WTC11 (cell line): ENCODE measurements at regions not wholly inside any gene's neighbourhood (a gene's known extent, or its start where the extent isn't known, plus 50 kb on each side); places are given as distances from the start of the nearest gene placed in this dataset.

Experiments used
- ATAC-seq: fragments of 200-7000 bp; cut with Tn5 transposase; 2 replicates; pipeline ENCODE4 v1.10.0; 2021; ENCODE audit warnings: mild to moderate bottlenecking, moderate library complexity
- CTCF ChIA-PET: fragments of 300-600 bp; sonication (Branson Sonifier 250); formaldehyde crosslinking; loops from one replicate; lab custom pipeline; 2021; ENCODE audit warnings: antibody characterized with exemption; lab: Charles Lee
- POLR2A ChIA-PET: fragments of 350-600 bp; sonication (Branson Sonifier 250); formaldehyde crosslinking; loops from one replicate; lab custom pipeline; 2021; ENCODE audit warnings: antibody characterized with exemption; lab: Charles Lee
- DNase-seq: peaks from one replicate; pipeline ENCODE4 v3.0.0; 2021; ENCODE audit warnings: low spot score
- H3K27ac Mint-ChIP-seq: 2 replicates; pipeline ENCODE4 v1.8.0; 2021; ENCODE audit warnings: mixed read lengths
- H3K27me3 Mint-ChIP-seq: 2 replicates; pipeline ENCODE4 v1.8.0; 2021; ENCODE audit warnings: low read depth, mild to moderate bottlenecking, moderate library complexity, mixed read lengths
- H3K36me3 Mint-ChIP-seq: 2 replicates; pipeline ENCODE4 v1.8.0; 2021; ENCODE audit warnings: mixed read lengths
- H3K4me1 Mint-ChIP-seq: 2 replicates; pipeline ENCODE4 v1.8.0; 2022; ENCODE audit warnings: mixed read lengths
- H3K4me3 Mint-ChIP-seq: 2 replicates; pipeline ENCODE4 v1.8.0; 2021; ENCODE audit warnings: mild to moderate bottlenecking, moderate library complexity, mixed read lengths
- H3K9me3 Mint-ChIP-seq: 2 replicates; pipeline ENCODE4 v1.8.0; 2021; ENCODE audit warnings: mixed read lengths
- CBFB ChIP-seq: sonication (generic); formaldehyde crosslinking; IDR thresholded peaks from 2 replicates; pipeline ENCODE4 v1.8.1; 2022; ENCODE audit warnings: mild to moderate bottlenecking, low read depth, missing genetic modification reagents
- CTCF ChIP-seq: fragments of 200-600 bp; IDR thresholded peaks from 2 replicates; pipeline ENCODE4 v1.8.0; 2022; ENCODE audit warnings: antibody characterized with exemption
- E2F4 ChIP-seq: sonication (generic); formaldehyde crosslinking; IDR thresholded peaks from 2 replicates; pipeline ENCODE4 v1.8.1; 2022; ENCODE audit warnings: low read depth, mild to moderate bottlenecking, moderate library complexity, missing genetic modification reagents, borderline replicate concordance
- ELF4 ChIP-seq: sonication (generic); formaldehyde crosslinking; IDR thresholded peaks from 2 replicates; pipeline ENCODE4 v1.8.1; 2022; ENCODE audit warnings: low read depth, mild to moderate bottlenecking, moderate library complexity, missing genetic modification reagents
- FOXP1 ChIP-seq: sonication (generic); formaldehyde crosslinking; IDR thresholded peaks from 2 replicates; pipeline ENCODE4 v1.8.0; 2022; ENCODE audit warnings: missing genetic modification reagents, mild to moderate bottlenecking, moderate library complexity, borderline replicate concordance
- GTF2I ChIP-seq: fragments of 250-450 bp; sonication (Bioruptor Pico); conservative IDR thresholded peaks from 2 replicates; pipeline ENCODE4 v1.4.0; 2021; ENCODE audit warnings: mild to moderate bottlenecking
- HMGXB4 ChIP-seq: sonication (generic); formaldehyde crosslinking; IDR thresholded peaks from 2 replicates; pipeline ENCODE4 v1.8.1; 2023; ENCODE audit warnings: mild to moderate bottlenecking, moderate library complexity, missing genetic modification reagents
- JUN ChIP-seq: sonication (generic); formaldehyde crosslinking; IDR thresholded peaks from 2 replicates; pipeline ENCODE4 v1.8.0; 2023; ENCODE audit warnings: mild to moderate bottlenecking, missing genetic modification reagents
- MYBL2 ChIP-seq: sonication (generic); formaldehyde crosslinking; IDR thresholded peaks from 2 replicates; pipeline ENCODE4 v1.8.1; 2023; ENCODE audit warnings: mild to moderate bottlenecking, moderate library complexity, missing genetic modification reagents
- NFE2L1 ChIP-seq: sonication (generic); formaldehyde crosslinking; IDR thresholded peaks from 2 replicates; pipeline ENCODE4 v1.8.1; 2023; ENCODE audit warnings: missing genetic modification reagents
- NFYB ChIP-seq: sonication (generic); formaldehyde crosslinking; conservative IDR thresholded peaks from 2 replicates; pipeline ENCODE4 v1.8.0; 2022; ENCODE audit warnings: low read depth, missing genetic modification reagents
- NR1H2 ChIP-seq: sonication (generic); formaldehyde crosslinking; IDR thresholded peaks from 2 replicates; pipeline ENCODE4 v1.9.0; 2021; ENCODE audit warnings: mild to moderate bottlenecking, moderate library complexity, missing genetic modification reagents
- NR3C1 ChIP-seq: sonication (generic); formaldehyde crosslinking; conservative IDR thresholded peaks from 2 replicates; pipeline ENCODE4 v1.8.1; 2023; ENCODE audit warnings: low read depth, mild to moderate bottlenecking, missing genetic modification reagents
- OVOL2 ChIP-seq: fragments of 250-450 bp; sonication (Bioruptor Pico); IDR thresholded peaks from 2 replicates; pipeline ENCODE4 v1.9.0; 2021; ENCODE audit warnings: mild to moderate bottlenecking, borderline replicate concordance
- RELA ChIP-seq: sonication (generic); formaldehyde crosslinking; IDR thresholded peaks from 2 replicates; pipeline ENCODE4 v1.8.1; 2022; ENCODE audit warnings: missing genetic modification reagents, mild to moderate bottlenecking, borderline replicate concordance
- RORB ChIP-seq: fragments of 250-450 bp; sonication (Bioruptor Pico); IDR thresholded peaks from 2 replicates; pipeline ENCODE4 v1.9.0; 2021; ENCODE audit warnings: mild to moderate bottlenecking
- SMAD4 ChIP-seq: sonication (generic); formaldehyde crosslinking; IDR thresholded peaks from 2 replicates; pipeline ENCODE4 v1.8.0; 2022; ENCODE audit warnings: mild to moderate bottlenecking, missing genetic modification reagents
- SOX15 ChIP-seq: fragments of 250-450 bp; sonication (Bioruptor Pico); IDR thresholded peaks from 2 replicates; pipeline ENCODE4 v1.9.0; 2021; ENCODE audit warnings: mild to moderate bottlenecking
- TF ChIP-seq, protein P1 (sequence below): fragments of 250-450 bp; sonication (Bioruptor Pico); IDR thresholded peaks from 2 replicates; pipeline ENCODE4 v1.9.0; 2021; ENCODE audit warnings: mild to moderate bottlenecking, borderline replicate concordance
- TF ChIP-seq, protein P2 (sequence below): sonication (generic); formaldehyde crosslinking; IDR thresholded peaks from 2 replicates; pipeline ENCODE4 v1.8.1; 2023; ENCODE audit warnings: mild to moderate bottlenecking, missing genetic modification reagents
- TF ChIP-seq, protein P3 (sequence below): fragments of 250-450 bp; sonication (Bioruptor Pico); conservative IDR thresholded peaks from 2 replicates; pipeline ENCODE4 v1.9.0; 2021; ENCODE audit warnings: mild to moderate bottlenecking

DNA sequence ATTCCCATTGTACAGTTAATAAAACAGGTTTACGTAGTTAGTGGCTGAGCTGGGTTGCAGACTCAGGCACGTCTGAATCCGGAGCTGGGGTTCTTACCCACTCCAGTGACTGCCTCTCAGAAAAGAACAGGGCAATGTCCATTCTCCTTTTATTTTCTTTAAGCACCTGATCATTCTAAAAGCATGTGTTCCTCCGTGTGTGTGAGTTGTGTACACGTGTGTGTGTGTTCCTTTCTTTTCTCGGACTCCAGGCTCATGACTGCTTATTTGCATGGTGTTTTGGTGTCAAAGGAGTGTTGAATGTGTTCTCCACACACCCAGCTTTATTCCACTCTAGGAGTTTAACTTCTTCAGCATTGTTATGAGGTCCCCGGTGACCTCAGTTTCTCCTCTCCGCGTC lies 260.1 kb downstream of the SNX10 start (continued):
- TF ChIP-seq HMGXB4 (CRISPR knock-in tag): no peak
- TF ChIP-seq, protein P1, sequence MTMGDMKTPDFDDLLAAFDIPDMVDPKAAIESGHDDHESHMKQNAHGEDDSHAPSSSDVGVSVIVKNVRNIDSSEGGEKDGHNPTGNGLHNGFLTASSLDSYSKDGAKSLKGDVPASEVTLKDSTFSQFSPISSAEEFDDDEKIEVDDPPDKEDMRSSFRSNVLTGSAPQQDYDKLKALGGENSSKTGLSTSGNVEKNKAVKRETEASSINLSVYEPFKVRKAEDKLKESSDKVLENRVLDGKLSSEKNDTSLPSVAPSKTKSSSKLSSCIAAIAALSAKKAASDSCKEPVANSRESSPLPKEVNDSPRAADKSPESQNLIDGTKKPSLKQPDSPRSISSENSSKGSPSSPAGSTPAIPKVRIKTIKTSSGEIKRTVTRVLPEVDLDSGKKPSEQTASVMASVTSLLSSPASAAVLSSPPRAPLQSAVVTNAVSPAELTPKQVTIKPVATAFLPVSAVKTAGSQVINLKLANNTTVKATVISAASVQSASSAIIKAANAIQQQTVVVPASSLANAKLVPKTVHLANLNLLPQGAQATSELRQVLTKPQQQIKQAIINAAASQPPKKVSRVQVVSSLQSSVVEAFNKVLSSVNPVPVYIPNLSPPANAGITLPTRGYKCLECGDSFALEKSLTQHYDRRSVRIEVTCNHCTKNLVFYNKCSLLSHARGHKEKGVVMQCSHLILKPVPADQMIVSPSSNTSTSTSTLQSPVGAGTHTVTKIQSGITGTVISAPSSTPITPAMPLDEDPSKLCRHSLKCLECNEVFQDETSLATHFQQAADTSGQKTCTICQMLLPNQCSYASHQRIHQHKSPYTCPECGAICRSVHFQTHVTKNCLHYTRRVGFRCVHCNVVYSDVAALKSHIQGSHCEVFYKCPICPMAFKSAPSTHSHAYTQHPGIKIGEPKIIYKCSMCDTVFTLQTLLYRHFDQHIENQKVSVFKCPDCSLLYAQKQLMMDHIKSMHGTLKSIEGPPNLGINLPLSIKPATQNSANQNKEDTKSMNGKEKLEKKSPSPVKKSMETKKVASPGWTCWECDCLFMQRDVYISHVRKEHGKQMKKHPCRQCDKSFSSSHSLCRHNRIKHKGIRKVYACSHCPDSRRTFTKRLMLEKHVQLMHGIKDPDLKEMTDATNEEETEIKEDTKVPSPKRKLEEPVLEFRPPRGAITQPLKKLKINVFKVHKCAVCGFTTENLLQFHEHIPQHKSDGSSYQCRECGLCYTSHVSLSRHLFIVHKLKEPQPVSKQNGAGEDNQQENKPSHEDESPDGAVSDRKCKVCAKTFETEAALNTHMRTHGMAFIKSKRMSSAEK: no peak
- TF ChIP-seq CTCF: no peak
- TF ChIP-seq, protein P2, sequence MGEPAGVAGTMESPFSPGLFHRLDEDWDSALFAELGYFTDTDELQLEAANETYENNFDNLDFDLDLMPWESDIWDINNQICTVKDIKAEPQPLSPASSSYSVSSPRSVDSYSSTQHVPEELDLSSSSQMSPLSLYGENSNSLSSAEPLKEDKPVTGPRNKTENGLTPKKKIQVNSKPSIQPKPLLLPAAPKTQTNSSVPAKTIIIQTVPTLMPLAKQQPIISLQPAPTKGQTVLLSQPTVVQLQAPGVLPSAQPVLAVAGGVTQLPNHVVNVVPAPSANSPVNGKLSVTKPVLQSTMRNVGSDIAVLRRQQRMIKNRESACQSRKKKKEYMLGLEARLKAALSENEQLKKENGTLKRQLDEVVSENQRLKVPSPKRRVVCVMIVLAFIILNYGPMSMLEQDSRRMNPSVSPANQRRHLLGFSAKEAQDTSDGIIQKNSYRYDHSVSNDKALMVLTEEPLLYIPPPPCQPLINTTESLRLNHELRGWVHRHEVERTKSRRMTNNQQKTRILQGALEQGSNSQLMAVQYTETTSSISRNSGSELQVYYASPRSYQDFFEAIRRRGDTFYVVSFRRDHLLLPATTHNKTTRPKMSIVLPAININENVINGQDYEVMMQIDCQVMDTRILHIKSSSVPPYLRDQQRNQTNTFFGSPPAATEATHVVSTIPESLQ (CRISPR knock-in tag): no peak
- TF ChIP-seq FOXP1 (CRISPR knock-in tag): no peak
- TF ChIP-seq E2F4 (CRISPR knock-in tag): no peak
- TF ChIP-seq JUN: no peak
- TF ChIP-seq NFYB: no peak
- TF ChIP-seq RORB (CRISPR knock-in tag): no peak
- TF ChIP-seq ELF4: no peak
- TF ChIP-seq CBFB (CRISPR knock-in tag): no peak
- TF ChIP-seq SMAD4 (CRISPR knock-in tag): no peak
- no peak for TF ChIP-seq OVOL2

DNA sequence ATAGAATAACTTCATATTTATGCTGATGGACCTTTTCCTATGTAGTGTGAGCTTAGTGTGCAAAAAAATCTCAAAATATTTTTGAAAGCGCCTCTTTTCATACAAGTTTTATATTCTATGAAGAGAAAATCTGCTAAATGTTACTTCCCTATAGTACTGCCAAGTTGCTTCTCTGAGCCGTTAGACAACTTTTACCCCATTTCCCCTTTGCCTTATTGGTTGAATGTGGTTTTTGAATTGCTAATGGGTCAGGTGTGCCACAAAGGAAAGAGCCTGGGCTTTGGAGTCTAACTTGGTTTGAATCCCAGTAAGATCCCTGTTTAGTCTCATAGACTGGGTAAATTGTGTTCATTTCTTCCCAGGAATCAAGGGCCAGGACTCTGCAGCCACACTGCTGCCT lies 261.5 kb downstream of the SNX10 start:
- ChIA-PET CTCF (interaction anchor here (1.4 kb wide), 1 partner anchor 10 kb away, joined by 4 read pairs; no protein-coding TSS in a partner anchor), POLR2A (no interaction called here)
- no peak for DNase-seq
- Mint-ChIP-seq H3K9me3 (peaks cover under 1% of the 10 kb centered on the region; the same call in 1 of the 2 replicates), H3K4me1 (peaks cover 31% of the 10 kb centered on the region), H3K36me3 (no peaks in the 10 kb centered on the region), H3K27me3 (no peaks in the 10 kb centered on the region; the same call in 1 of the 2 replicates), H3K4me3 (no peak overlapping the region), H3K27ac (no peak overlapping the region)
- no peak for ATAC-seq
- no peak for TF ChIP-seq SOX15 (CRISPR knock-in tag)
- no peak for TF ChIP-seq NR1H2
- TF ChIP-seq NFE2L1: no peak
- TF ChIP-seq, protein P2 (CRISPR knock-in tag): no peak
- no peak for TF ChIP-seq SMAD4 (CRISPR knock-in tag)
- TF ChIP-seq NR3C1 (CRISPR knock-in tag): no peak
- no peak for TF ChIP-seq GTF2I (CRISPR knock-in tag)
- TF ChIP-seq FOXP1 (CRISPR knock-in tag): no peak
- TF ChIP-seq RELA: no peak
- no peak for TF ChIP-seq MYBL2 (CRISPR knock-in tag)
- TF ChIP-seq, protein P3, sequence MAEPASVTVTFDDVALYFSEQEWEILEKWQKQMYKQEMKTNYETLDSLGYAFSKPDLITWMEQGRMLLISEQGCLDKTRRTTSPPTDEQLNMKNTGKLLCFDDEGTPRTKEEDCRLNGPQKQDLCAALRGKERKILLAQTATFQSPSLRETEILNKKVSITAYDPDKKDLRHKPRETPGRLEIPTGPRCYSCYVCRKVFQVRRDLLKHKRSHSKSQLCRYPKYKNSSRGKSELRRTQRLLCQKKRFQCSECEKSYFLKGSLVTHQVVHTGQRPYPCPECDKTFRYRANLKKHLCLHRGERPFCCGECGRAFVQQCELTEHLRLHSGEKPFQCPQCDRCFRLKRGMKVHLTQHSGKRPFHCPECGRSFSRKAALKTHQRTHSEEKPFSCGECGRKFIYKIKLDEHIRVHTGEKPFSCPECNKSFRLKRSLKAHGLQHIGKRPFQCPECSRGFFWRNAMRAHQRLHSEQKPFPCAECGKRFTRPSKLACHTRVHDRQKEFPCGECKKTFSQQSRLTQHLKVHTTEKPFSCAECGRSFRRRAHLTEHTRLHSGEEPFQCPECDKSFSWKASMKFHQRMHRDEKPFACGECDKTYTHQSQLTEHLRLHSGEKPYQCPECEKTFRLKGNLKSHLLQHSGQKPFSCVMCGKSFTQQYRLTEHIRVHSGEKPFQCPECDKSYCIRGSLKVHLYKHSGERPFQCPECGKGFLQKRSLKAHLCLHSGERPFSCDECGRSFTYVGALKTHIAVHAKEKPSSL (CRISPR knock-in tag): no peak
